Osteocyte (in vitro differentiated cells): ENCODE measurements at regions not wholly inside any gene's neighbourhood (a gene's known extent, or its start where the extent isn't known, plus 50 kb on each side); places are given as distances from the start of the nearest gene placed in this dataset.
A peak's percentile ranks its signal among the peaks of the same experiment; 100 is the strongest.

Experiments
- DNase-seq: peaks from one replicate; pipeline ENCODE4 v3.0.0; 2021; ENCODE audit warnings: mixed read lengths; ENCODE audit not compliant: unreplicated experiment; ENCODE audit errors: extremely low spot score
- H3K27ac Mint-ChIP-seq: one replicate; pipeline ENCODE4 v1.8.0; 2021; ENCODE audit warnings: mild to moderate bottlenecking, mixed read lengths; ENCODE audit not compliant: unreplicated experiment
- H3K27me3 Mint-ChIP-seq: one replicate; pipeline ENCODE4 v1.8.0; 2021; ENCODE audit warnings: mixed read lengths; ENCODE audit not compliant: unreplicated experiment
- H3K36me3 Mint-ChIP-seq: one replicate; pipeline ENCODE4 v1.8.0; 2021; ENCODE audit warnings: mixed read lengths; ENCODE audit not compliant: unreplicated experiment
- H3K4me1 Mint-ChIP-seq: one replicate; pipeline ENCODE4 v1.8.0; 2021; ENCODE audit warnings: mixed read lengths; ENCODE audit not compliant: unreplicated experiment
- H3K4me3 Mint-ChIP-seq: one replicate; pipeline ENCODE4 v1.8.0; 2021; ENCODE audit warnings: mild to moderate bottlenecking, moderate library complexity, mixed read lengths; ENCODE audit not compliant: unreplicated experiment
- H3K9me3 Mint-ChIP-seq: one replicate; pipeline ENCODE4 v1.8.0; 2021; ENCODE audit warnings: mixed read lengths; ENCODE audit not compliant: unreplicated experiment
- TF ChIP-seq, protein P1 (sequence below): fragments of 200-600 bp; sonication (generic); IDR thresholded peaks from 2 replicates; pipeline ENCODE4 v1.5.0; 2021; ENCODE audit warnings: antibody characterized with exemption, mild to moderate bottlenecking, moderate library complexity

DNA sequence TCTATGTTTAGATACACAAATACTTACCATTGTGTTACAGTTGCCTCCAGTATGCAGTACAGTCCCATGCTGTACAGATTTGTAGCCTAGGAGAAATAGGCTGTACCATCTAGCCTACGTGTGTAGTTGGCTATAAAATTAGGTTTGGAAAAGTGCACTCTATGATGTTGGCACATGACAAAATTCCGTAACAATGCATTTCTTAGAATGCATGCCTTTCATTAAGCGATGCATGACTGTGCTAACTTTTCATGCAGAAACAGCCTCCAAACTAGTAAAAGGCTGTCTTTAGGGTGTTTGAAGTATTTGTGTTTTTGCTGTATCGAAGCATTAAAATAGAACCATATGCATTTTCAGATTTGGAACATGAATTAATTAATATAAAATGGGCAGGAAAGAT is 157.9 kb downstream of the RMI1 start:
- Mint-ChIP-seq H3K9me3 (no peaks in the 10 kb centered on the region), H3K27ac (no peak overlapping the region), H3K4me1 (peaks cover 24% of the 10 kb centered on the region), H3K36me3 (peaks cover 2% of the 10 kb centered on the region), H3K4me3 (no peak overlapping the region), H3K27me3 (peaks cover 62% of the 10 kb centered on the region)
- TF ChIP-seq, protein P1, sequence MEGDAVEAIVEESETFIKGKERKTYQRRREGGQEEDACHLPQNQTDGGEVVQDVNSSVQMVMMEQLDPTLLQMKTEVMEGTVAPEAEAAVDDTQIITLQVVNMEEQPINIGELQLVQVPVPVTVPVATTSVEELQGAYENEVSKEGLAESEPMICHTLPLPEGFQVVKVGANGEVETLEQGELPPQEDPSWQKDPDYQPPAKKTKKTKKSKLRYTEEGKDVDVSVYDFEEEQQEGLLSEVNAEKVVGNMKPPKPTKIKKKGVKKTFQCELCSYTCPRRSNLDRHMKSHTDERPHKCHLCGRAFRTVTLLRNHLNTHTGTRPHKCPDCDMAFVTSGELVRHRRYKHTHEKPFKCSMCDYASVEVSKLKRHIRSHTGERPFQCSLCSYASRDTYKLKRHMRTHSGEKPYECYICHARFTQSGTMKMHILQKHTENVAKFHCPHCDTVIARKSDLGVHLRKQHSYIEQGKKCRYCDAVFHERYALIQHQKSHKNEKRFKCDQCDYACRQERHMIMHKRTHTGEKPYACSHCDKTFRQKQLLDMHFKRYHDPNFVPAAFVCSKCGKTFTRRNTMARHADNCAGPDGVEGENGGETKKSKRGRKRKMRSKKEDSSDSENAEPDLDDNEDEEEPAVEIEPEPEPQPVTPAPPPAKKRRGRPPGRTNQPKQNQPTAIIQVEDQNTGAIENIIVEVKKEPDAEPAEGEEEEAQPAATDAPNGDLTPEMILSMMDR = no peak
- DNase-seq = no peak

DNA sequence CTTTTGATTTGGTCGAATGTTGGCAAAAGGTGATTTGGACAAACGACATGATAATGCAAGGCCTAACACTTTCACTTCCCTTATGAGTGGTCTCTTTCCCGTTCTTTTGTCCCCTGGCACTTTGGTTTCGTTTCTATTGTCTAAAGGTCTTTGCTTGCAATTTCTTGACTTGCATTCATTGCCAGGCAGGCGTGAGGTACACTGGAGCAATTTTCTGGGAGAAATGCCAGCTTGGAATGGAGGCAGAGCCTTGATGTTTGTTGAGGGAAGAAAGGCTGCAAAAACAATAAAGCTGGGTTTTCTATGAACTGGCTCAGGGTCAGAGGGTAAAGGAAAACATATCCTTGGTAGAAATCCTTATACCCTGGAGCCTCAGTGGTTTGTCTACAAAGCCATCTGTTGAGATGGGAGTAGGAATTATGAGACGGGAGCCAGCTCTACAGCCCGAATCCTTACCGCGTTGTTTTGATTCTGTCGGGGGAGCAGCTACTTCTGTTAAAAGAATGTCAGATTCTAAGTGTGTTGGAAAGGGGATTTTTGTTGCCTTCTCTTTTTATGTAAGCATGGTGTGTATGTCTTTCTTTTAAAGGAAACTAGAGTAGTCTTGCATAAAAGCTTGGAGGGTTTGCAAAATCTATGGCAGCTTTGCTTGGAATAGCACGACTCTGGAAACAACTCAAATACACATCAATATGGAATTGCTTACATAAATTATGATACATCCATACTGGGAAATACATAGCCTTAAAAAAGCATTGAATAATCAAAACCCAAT is 158.9 kb downstream of the RMI1 start:
- peak overlapping the region; percentile 38 for H3K27ac Mint-ChIP-seq
- H3K9me3 Mint-ChIP-seq = no peaks in the 10 kb centered on the region
- H3K4me1 Mint-ChIP-seq = peaks cover 24% of the 10 kb centered on the region
- peaks cover 64% of the 10 kb centered on the region for H3K27me3 Mint-ChIP-seq
- no peak for DNase-seq
- H3K36me3 Mint-ChIP-seq = peaks cover 2% of the 10 kb centered on the region
- peak overlapping the region; percentile 30 for H3K4me3 Mint-ChIP-seq
- TF ChIP-seq, protein P1 = no peak

DNA sequence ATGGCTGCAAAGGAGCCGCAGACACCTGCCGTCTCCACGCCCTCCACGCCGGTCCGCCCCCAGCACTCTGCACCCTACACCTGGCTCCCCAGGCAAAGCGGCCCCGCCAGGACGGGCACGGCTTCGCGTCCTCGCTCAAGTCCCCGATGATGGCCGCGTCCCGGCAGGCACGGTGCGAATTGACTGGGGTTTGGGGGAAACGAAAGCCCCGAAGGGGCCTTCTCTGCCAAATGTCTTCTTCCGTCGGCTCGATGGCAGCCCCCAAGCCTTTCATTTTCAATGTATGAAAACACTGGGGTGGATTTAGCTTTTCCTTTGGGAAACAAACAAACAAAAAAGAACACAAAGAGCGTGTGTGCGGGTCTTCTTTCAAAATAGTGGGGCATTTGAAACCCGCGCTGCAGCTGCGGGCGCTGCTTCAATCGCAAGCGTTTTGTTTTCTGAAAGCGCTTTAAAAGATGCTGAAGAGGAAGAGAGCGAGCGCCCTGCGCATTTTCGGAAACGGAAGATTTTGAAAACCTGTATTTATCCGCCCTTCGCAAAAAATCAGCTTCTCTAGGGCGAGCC is 160.0 kb downstream of the RMI1 start:
- Mint-ChIP-seq H3K4me1 (peaks cover 24% of the 10 kb centered on the region), H3K4me3 (peak overlapping the region; percentile 66), H3K27ac (no peak overlapping the region), H3K9me3 (no peaks in the 10 kb centered on the region), H3K36me3 (peaks cover 2% of the 10 kb centered on the region), H3K27me3 (peaks cover 55% of the 10 kb centered on the region)
- no peak for DNase-seq
- TF ChIP-seq, protein P1 = no peak

DNA sequence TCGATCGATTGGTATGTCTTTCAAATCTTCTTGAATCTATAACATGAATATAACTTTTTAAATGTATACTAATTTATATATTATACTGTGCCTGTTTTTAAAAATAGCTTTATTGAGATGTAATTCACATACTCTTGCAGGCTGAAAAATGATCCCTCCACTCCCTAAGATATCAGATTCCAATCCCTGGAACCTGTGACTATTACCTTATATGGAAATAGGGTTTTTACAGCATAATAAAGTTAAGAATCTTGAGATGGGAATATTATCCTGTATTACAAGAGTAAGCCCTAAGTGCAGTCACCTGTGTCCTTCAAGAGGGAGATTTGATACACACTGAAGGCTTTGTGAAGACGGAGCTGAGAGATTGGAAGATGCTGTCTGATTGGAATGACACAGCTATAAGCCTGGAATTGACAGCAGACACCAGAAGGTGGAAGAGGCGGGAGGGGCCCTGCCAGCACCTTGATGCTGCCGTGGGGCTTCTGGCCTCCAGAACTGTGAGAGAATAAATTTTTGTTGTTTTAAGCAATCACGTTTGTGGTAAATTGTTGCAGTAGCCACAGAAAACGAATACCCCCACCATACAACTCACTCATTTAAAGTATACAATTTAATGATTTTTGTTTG is 161.3 kb downstream of the RMI1 start:
- no peaks in the 10 kb centered on the region for H3K9me3 Mint-ChIP-seq
- TF ChIP-seq, protein P1 = no peak
- H3K27ac Mint-ChIP-seq = no peak overlapping the region
- H3K4me1 Mint-ChIP-seq = peaks cover 25% of the 10 kb centered on the region
- no peak overlapping the region for H3K4me3 Mint-ChIP-seq
- H3K36me3 Mint-ChIP-seq = peaks cover 2% of the 10 kb centered on the region
- peaks cover 45% of the 10 kb centered on the region for H3K27me3 Mint-ChIP-seq
- no peak for DNase-seq

DNA sequence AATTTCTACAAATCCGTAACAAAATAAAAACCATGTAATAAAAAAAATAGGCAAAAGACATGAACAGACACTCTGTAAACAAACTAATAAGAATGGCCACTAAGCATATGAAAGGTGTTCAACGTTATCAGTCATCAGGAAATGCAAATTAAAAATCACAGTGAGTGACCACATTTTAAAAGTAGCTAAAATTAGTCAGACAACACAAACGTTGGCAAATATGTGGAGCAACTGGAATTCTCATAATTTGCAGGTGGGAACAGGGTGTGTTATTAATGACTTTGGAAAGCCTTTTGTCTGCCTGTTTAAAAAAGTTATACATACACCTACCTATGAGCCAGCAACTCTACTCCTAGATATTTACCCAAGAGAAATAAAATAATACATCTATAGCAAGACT is 164.4 kb downstream of the RMI1 start:
- H3K4me1 Mint-ChIP-seq = peaks cover 19% of the 10 kb centered on the region
- H3K9me3 Mint-ChIP-seq = no peaks in the 10 kb centered on the region
- H3K27me3 Mint-ChIP-seq = peaks cover 35% of the 10 kb centered on the region
- no peak overlapping the region for H3K4me3 Mint-ChIP-seq
- peaks cover 2% of the 10 kb centered on the region for H3K36me3 Mint-ChIP-seq
- TF ChIP-seq, protein P1 = no peak
- no peak overlapping the region for H3K27ac Mint-ChIP-seq
- DNase-seq = no peak
